OCI-M2 (cell line): ENCODE measurements at regions not wholly inside any gene's neighbourhood (a gene's known extent, or its start where the extent isn't known, plus 50 kb on each side); places are given as distances from the start of the nearest gene placed in this dataset.
"Not testable (repeated sequence)": the region's sequence is repeated elsewhere in the genome, so short reads cannot be mapped to it uniquely, and the experiment has no call there.

ENCODE experiments used
- DNase-seq: peaks from one replicate; lab custom pipeline; 2025; ENCODE audit not compliant: unreplicated experiment; lab: John Stamatoyannopoulos, UW

GRCh38 chr6:158886346-158886977, 67.3 kb upstream of the EZR start:
- not testable (repeated sequence) for DNase-seq

GRCh38 chr6:158881884-158882283, 62.7 kb upstream of the EZR start:
- peak; percentile 55 for DNase-seq

- not testable (repeated sequence) for DNase-seq
Measured at GRCh38 chr6:158881276-158881675, 62.1 kb upstream of the EZR start.

GRCh38 chr6:158879180-158879579, 60.0 kb upstream of the EZR start:
- no peak for DNase-seq

- DNase-seq: no peak
Measured at GRCh38 chr6:158877716-158878115, 58.5 kb upstream of the EZR start.

- DNase-seq: no peak
Measured at GRCh38 chr6:158876886-158877285, 57.7 kb upstream of the EZR start.

- no peak for DNase-seq
Measured at GRCh38 chr6:158870649-158870957, 51.4 kb upstream of the EZR start.

GRCh38 chr6:158869826-158870648, 50.9 kb upstream of the EZR start:
- no peak for DNase-seq

- no peak for DNase-seq
Measured at GRCh38 chr6:158868890-158869825, 50.0 kb upstream of the EZR start.
